ENCODE measurements at regions not wholly inside any gene's neighbourhood (a gene's known extent, or its start where the extent isn't known, plus 50 kb on each side); places are given as distances from the start of the nearest gene placed in this dataset.

GRCh38 chr2:14240868-14241267 is 391.6 kb upstream of the LRATD1 start:
- no peak for TF ChIP-seq CTCF (IDR thresholded peaks at IDR 0.05)
- TF ChIP-seq POLR2AphosphoS5 (IDR thresholded peaks at IDR 0.05): no peak
- TF ChIP-seq POLR2A (IDR thresholded peaks at IDR 0.05): no peak

All from suprapubic skin (tissue), 4 donors.